Posterior vena cava (tissue), 2 donors: ENCODE measurements at regions not wholly inside any gene's neighbourhood (a gene's known extent, or its start where the extent isn't known, plus 50 kb on each side); places are given as distances from the start of the nearest gene placed in this dataset.
"Not testable (repeated sequence)": the region's sequence is repeated elsewhere in the genome, so short reads cannot be mapped to it uniquely, and the experiment has no call there.

Source experiments
- DNase-seq: peaks from one replicate; pipeline ENCODE4 v3.0.0-alpha.2; 2020; ENCODE audit warnings: low spot score
- intact Hi-C, 2 donors: fragments of 100-400 bp; cut with DNase I; formaldehyde crosslinking; loops; one replicate each; pipeline versions ENCODE4 v1.14.1 to v1.14.2; 2022 to 2023
- donor health status: DM: yes; HTN: yes; CAD: no.
- donor health status: DM: yes; HTN: yes; CAD: no.

DNA sequence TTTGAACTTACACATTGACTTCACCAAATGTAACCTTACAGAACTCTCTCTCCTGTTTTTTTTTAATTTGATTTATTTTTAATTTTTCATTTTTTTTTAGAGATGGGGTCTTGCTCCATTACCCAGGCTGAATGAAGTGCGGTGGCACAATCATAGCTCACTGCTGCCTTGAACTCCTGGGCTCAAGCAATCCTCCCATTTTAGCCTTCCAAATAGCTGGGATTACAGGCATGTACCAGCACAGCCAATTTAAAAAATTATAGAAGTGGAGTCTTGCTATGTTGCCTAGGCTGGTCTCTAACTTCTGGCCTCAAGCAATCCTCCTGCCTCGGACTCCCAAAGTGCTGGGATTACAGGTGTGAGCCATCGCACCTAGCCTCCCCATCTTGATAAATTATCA is 2889.7 kb upstream of the OR11H1 start:
- intact Hi-C loops: not testable (repeated sequence)

More for the DNA sequence above, 2889.7 kb upstream of the OR11H1 start:
- not testable (repeated sequence) for DNase-seq
